ENCODE measurements at regions not wholly inside any gene's neighbourhood (a gene's known extent, or its start where the extent isn't known, plus 50 kb on each side); places are given as distances from the start of the nearest gene placed in this dataset.
"Not testable (repeated sequence)": the region's sequence is repeated elsewhere in the genome, so short reads cannot be mapped to it uniquely, and the experiment has no call there.

DNA sequence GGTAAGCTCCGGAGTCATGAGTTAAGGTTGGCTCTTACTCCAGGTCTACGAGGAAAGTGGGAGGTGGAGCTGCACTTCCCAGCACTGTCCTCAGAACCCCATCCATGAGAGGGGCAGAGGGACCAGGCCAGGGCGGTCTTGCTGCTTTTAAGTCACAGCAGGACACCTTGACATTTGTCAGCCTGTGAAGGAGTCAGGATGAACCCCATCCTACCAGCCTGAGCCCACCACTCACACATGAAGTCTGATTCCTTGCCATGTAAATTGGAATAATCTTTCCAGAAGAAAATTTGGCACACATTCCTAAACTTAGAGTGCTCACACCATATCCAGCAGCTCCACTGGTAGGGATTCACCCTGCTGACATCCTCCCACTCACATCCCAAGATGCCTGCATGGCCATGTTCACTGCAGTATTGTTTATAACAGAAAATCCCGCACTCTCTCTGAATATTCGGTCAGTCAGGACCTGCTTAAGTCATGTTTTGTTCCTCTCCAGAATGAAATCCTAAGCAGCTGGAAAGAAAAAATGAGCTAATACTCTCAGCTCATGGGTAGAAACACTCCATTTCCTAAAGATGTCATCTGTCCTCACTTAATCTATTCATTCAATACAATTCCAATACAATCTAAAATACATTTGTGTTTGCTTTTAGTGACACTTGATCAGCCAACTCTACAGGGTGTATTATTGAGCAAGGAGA lies 79.3 kb upstream of the COL5A1 start:
- DNase-seq: no peak

DNA sequence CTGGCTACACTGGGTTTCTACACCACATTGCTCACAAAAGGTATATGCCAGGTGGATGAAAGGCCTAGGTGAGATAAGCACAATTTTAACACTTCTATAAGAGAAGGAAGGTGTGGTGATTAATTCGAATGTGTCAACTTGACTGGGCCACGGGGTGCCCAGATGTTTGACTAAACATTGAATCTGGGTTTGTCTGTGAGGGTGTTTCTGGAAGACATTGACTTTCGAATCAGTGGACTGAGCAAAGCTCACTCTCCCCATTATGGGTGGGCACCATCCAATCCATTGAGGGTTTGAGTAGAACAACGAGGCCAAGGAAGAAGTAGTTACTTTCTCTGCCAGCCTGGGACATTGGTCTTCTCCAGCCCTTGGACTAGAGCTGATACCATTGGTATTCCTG lies 78.2 kb upstream of the COL5A1 start:
- no peak for DNase-seq

DNA sequence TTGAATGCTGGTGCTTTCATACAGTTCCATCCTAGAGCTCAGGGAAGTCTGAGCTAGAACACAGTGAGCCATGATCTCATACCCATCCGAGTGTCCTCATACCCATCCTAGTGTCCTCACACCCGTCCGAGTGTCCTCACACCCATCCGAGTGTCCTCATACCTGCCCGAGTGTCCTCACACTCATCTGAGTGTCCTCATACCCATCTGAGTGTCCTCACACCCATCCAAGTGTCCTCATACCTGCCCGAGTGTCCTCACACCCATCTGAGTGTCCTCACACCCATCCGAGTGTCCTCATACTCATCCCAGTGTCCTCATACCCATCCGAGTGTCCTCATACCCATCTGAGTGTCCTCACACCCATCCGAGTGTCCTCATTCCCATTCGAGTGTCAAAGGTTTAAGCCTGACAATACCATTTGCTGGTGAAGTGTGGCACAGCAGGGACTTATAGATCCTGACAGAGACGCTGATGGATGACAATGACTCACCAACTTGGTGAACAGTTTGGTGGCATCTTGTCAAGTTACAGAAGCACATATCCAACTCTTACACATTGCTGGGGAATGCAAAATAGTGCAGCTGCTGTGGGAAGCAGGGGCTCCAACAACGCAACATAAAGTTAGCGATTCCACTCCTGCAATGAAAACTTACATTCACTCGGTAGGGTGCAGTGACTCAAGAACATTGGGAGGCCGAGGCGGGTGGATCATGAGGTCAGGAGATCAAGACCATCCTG lies 77.0 kb upstream of the COL5A1 start:
- no peak for DNase-seq

DNA sequence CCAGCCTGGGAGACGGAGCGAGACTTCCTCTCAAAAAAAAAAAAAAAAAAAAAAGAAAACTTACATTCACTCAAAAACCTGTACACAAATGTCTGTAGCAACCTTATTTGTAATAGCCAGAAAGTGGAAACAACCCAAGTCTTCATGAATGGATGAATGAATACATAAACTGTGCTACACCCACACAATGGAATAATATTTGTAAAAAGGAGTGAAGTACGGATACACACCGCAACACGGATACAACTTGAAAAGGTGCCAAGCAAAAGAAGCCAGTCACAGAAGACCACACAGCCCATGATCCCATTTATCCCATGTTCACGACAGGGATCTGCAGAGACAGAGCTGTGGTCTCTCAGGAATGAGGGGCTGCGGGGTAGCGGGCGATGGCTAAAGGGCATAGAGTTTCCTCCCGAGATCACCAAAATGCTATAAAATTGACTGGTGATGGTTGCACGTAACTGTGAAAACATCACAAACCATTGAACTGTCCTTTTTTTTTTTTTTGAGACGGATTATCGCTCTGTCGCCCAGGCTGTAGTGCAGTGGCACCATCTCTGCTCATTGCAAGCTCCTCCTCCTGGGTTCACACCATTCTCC lies 76.2 kb upstream of the COL5A1 start:
- no peak for DNase-seq

DNA sequence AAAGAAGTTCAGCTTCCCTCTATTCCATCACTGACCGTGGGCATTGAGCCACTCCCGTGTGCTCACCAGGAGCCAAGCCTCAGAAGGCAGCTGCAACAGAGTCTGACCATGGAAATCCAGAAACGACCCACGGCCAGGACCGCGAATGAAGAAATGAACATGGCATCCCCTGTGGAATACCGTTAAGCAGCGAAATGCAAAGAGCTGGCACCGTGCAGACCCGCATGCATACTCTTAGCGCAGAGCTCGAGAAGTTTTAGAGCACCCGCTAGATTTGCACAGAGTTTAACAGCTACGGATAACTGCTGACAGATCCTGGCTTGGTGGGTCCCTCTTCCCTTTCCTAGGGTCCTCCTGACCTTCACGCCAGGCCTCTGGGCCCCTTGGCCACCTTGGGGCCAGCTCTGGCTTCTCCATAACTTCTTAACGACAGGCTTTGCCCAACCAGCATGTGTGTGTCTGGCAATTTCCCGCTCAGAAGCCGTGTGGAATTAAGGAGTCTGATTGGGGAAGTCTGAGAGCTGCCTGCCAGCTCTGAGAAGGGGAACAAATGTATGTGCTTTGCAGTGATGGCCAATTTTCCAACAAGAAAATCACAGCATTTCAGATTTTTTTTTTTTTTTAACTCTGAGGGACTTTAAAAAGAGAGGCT lies 75.3 kb upstream of the COL5A1 start:
- DNase-seq: no peak

DNA sequence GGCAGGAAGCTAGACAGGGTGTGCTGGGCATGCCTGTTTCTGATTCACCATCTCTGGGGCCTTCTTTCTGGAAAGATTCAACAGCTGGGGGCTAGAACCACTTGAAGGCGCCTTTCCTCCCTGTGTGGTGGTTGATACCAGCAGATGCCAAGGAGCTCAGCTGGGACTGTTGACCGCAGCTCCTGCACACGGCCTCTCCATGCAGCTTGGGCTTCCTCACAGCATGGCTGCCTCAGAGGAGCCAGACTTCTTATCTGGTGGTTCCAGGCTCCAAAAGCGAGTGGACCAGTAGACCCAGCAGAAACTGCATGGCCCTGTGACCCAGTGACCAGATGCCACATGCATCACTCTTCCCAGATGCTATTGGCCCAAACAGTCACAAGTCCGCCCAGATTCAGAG lies 74.7 kb upstream of the COL5A1 start:
- DNase-seq: no peak

DNA sequence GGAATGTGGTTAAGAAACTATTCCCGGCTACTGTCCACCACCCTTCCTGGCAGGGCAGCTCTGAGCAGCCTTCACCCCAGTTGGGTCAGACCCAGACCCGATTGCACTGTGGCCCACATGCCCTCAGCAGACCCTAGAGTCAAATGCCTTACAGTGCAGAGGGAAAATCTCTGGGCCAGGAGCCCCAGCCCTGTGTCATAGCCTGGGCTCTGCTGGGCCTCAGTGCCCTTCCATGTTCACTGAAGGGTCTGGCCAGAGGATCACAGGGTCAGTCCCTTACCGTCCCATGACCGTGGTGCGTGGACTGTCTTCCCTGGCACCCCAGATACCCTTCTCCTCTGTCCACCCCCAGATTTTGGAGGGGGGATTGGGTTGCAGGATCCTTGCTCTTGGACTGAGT lies 73.5 kb upstream of the COL5A1 start:
- DNase-seq: no peak

DNA sequence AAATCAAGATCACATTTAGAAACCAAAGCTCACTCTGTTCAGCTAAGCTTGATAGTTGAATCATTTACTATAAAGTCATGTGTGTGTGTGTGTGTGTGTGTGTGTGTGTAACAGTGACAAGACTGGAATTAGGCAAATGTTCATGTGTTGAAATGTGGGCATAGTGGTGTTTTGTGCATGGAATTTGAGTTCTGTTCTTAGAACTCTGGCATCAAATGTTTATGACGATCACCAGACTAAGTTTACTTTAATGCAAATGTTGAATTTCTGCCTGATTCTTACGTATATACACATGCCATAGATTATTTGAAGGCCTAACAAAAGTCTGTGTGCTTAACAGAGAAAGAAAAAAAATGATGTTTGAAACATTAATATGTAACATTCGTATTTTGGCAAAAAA lies 72.8 kb upstream of the COL5A1 start:
- no peak for DNase-seq

DNA sequence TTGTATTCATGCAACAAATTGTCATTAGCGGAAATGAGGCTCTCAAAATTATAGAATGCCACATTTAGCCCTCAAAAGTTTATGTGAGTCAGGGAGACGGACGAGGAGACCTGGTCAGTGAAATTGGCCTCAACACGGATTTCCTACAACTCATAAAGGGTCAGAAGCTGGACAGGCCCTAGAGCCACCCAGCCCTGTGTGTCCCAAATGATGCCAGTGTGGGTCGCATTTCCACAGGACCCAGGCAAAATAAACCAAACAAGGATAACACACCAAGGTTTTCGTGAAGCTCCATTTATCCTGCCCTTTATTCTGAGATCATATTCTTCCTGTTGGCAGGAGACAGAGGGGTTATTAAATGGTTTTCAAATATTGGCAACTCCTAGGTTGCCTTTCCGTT lies 72.0 kb upstream of the COL5A1 start:
- DNase-seq: no peak

DNA sequence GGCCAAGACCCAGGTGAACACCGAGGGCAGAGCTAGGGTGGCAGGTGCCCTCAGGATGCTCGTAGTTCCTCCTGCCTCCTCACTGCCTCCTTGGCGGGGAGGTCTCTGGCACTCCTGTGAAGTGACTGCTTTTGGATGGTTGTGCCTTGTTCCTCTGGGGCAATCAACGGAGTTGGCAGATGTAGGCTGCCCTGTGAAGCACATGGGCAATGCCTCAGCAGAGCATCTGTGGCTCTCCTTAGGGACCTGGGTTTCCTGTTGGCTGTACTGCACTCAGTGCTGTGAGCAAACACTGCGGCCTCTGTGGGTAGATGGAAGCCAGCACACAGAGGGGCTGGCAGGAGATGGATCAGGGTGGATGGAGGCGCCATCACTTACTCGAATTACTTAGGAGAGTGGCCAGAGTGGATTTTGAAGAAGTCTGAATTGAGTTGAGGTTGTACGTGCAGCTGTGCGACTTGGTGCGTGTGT lies 71.4 kb upstream of the COL5A1 start:
- peak; percentile 53 for DNase-seq

DNA sequence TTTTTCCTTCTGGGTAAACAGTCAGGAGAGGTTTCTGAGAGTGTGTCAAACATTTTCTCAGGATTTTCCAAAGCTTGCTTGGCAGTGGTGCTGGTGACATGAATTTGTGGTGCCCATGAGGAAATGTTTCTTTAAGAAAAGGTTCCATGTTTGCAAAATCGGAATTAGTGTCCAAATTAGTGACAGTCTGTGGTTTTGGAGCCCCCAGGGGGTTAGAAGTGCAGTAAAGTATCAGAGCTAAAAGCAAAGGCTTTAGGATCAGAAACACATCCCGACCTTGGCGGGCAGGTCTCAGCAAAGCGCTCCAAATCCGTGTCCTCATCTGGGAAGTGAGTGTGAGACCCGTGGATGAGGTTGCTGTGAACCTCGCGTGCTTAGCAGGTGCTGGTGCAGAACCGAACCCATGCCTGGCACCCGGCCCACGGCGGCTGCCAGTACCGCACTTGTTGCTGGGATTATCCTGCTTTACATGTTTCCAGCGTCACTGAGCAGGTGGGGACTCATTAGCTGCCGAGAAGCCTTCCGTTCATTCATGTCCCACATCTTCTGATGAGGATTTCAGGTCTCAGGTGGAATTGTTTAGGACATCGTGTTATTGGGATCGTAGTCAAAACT lies 70.8 kb upstream of the COL5A1 start:
- DNase-seq: no peak

DNA sequence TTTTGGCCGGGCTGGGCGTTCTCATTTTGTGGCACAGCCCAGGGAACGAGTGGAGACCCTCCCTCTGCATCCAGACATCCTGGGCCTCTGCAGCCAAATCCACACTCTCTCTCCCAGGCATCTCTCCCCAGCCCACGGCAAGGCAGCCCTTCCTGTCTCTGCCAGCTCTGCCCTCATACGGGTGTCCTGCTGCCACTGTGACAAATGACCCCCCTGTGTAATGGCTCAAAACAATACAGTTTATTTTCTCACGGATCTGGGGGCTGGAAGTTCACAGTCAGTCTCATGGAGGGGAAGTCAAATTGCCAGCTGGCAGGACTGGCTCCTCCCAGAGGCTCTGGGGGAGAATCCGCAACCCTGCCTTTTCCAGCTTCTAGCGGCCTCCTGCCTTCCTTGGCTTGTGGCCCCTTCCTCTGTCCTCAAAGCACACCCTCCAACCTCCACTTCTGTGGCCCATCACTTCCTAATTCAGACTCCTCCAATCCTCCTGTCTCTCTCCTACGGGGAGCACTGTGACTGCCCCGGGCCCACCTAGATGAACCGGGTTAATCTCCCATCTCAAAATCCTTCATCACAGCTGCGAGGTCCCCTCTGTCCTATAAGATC lies 70.2 kb upstream of the COL5A1 start:
- DNase-seq: no peak

DNA sequence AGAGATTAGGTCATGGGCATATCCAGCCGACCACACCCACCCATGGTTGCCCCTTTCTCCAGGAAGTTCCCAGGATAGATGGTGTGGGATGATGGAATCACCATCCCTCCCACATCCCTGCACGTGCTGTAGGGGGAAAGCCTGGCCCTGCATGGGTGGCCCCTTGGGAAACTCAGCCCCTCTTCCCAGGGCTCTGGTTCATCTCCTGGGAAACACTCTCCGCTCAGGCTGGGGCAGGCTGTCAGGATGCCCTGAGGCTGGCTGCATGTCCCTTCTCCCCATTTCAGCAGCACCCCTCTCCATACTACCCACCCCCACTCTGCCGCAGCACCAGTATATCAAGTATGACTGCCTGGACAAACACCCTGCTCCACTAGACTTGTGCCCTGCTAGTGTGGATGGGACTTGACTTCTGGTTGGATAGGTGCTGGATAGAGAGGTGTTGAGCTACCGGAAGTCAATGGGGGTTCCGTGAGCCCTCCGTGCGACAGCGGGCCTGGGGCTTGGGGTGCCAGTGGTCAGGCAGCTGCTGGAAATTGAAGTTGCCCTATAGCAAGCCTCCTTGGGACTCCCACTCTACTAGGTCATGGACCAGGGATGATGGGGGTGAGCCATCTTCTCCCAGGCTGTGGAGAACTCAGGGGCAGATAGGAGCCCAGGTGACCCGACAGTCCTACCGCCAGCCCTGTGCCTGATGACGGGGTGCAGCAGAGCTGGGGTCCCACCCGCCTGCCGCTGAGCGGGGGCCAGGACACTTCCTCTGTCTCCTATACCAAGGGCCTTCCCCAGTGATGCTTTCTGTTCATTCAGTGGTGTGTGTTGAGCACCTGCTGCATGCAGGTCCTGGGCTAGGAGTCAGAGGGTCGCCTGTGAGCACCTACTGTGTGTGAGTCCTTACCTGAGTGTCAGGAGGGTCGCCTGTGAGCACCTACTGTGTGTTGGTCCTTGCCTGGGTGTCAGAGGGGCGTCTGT lies 69.4 kb upstream of the COL5A1 start:
- no peak for DNase-seq

DNA sequence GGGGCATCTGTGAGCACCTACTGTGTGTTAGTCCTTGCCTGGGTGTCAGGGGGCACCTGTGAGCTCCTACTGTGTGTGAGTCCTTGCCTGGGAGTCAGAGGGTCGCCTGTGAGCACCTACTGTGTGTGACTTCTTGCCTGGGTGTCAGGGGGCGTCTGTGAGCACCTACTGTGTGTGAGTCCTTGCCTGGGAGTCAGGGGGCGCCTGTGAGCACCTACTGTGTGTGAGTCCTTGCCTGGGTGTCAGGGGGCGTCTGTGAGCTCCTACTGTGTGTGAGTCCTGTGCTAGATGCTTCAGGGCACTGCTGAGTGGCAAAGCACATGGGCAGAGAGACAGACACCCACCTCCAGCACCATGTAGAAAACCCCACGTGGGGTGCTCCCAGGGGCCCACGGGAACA lies 66.9 kb upstream of the COL5A1 start:
- DNase-seq: not testable (repeated sequence)

DNA sequence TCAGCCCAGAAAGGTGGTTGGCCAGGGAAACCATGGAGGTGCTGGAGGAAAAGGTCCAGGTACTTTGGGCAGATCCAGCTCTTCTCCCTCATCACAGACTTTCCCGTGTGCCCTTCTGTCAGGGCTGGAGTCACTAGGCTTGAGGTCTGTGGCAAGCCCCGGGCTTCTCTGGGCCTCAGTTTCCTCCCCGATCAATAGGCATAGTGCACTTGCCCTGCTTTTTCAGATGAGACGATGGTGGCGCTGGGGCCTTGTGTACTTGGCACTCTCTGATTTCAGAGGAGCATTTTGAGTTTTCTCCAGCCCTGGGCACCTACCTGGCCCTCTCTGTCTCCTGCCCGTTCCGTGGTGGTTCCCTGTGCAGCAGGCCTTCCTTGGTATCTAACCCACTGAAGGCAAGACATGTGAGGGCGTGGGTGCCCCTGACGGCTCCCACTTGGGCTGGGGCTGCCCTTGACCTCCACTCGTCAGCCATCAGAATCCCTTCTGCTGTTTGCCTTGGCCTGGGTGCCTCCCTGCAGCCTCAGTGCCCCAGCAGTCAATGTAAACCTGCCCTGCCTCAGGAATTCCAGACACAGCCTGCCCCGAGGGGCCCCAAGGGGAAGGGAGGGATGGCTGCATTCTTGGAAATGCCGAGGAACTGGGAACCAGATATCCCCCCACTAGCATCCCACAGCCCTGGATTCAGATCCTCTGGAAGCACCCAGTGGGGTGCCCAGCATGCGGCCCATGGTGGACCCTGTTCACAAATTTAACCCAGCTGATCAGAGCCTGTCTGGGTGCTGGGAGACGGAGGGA lies 66.3 kb upstream of the COL5A1 start:
- no peak for DNase-seq

DNA sequence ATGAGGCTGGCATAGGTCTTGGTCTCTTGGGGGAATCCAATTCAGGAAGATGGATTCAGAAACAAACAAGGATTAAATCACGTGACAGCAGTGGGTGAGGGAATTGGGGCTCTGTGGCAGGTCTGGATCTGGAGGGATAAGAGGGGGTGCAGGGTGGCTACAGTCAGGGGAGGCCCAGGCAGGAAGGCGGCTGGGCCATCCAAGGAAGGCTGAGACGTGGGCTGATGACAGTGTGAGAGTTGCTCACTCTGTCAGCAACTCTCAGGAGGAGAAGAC lies 65.8 kb upstream of the COL5A1 start:
- no peak for DNase-seq

DNA sequence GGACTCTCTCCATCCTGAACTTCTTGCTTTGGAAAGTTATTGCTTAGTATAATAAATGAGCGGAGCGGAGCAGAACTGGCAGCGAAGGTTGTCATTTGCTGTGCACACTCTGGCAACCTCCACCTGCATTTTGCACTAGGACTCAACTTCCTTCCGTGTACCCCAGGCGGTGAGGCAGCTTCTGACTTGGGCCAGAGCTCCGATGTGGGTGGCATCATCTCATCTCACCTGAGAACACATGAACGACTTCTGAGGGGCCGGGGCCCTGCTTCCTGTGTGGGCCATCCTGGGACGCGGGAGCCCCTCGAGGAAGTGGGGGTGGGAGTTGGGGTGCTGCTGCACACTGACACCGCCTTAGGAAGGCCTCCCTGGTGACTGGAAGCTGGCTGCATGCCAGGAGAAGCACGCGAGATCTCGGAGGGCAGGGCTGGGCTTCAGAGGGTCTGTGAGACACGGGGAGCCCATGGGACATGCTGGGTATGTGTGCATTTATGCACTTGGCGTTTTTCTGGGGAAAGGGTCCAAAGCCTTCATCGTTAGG lies 56.5 kb upstream of the COL5A1 start:
- no peak for DNase-seq

DNA sequence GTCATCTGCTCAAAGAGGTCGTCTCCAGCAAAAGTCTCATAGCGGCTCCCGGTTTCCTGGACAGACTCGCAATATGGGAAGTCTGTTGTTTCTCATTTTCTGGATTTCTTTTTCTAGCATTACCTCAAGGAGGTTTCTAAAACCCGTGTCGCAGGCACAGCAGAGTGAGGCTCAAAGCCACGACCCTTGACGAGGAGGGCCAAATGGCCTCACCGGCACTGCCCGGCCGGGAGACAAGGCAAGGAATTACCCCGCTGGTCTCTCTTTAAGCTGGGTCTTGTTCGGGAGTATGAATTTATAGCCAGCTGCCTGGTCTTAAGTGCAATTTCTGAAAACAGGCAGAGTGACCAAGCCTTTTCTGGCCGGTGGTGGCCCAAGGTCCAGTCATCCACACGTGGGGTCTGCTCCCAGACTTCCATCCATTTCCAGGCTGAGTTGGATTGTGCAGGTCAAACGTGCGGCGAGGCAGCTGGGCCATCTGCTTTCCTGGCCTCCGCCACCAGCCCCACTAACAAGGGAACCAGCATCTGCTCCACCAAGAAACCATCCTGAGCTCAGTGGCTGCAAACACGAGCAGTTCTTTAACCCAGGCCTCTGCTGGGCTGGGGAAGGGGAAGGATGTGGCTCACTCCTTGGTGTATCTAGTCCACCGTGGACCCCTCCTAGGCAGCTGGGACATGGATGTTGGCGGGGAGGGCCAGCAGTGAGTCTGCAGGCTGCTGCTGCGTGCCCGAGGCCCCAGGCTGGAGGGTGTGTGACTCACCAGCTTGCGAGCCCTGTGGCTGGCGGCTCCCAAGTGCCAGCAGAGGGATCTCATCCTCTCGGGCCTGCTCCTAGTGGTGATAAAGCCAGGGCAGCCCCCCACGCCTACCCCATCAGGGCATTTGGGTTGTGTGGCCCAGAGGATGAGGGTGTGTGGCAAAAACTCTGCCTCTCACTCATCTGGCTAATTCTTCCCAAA lies 55.6 kb upstream of the COL5A1 start:
- DNase-seq: no peak

DNA sequence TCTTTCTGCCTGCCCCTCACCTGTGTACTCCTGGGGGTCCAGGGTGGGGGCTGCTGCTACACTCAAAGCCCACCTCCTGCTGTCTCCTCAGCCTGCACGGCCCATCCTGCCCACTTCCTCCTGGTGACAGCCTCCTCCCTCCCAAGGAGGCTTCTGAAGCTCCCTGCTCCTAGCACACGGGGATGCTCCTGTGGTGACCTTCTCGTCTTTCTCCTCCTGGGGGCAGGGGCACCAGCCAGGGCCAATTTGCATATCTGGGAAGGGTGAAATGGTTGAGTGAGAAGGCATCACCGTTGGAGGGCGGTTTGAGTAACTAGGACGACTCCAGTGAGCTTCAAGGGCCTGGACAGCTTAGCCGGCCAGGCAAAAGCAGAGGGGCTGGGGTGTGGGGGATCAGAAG lies 51.9 kb upstream of the COL5A1 start:
- no peak for DNase-seq
